Vagina (tissue), 1 donor: ENCODE measurements at regions not wholly inside any gene's neighbourhood (a gene's known extent, or its start where the extent isn't known, plus 50 kb on each side); places are given as distances from the start of the nearest gene placed in this dataset. TPM values are rescaled to one million over a fixed set of nuclear protein-coding genes. Genes with fewer than 3 reads are reported as not detected.

Experiments used
- small RNA-seq: library from RNA; depleted of rRNA; stranded (forward); fragments of <200 nt; gene quantifications from one replicate; pipeline ENCODE3, GENCODE V24; 2016

Small RNAs in the stretch of these regions (small RNA-seq; reads per million reads assigned to genes)
- not detected for gene RF00012
